ENCODE measurements at regions not wholly inside any gene's neighbourhood (a gene's known extent, or its start where the extent isn't known, plus 50 kb on each side); places are given as distances from the start of the nearest gene placed in this dataset.
"Not testable (repeated sequence)": the region's sequence is repeated elsewhere in the genome, so short reads cannot be mapped to it uniquely, and the experiment has no call there.

- no peak overlapping the region for H3K4me3 ChIP-seq (ENCODE audit: low read depth, low read length)
- DNase-seq (ENCODE audit: low read depth), result no peak
- TF ChIP-seq CTCF (IDR thresholded peaks at IDR 0.05; ENCODE audit: control insufficient read depth, extremely low read depth, insufficient read depth), result no peak
Observed at GRCh38 chr6:6981681-6982322, 126.0 kb upstream of the RREB1 start.

GRCh38 chr6:6982663-6983062 lies 125.1 kb upstream of the RREB1 start:
- H3K4me3 ChIP-seq (ENCODE audit: low read depth, low read length), result no peak overlapping the region
- DNase-seq (ENCODE audit: low read depth), result no peak
- no peak for TF ChIP-seq CTCF (IDR thresholded peaks at IDR 0.05; ENCODE audit: control insufficient read depth, extremely low read depth, insufficient read depth)

- TF ChIP-seq CTCF (IDR thresholded peaks at IDR 0.05; ENCODE audit: control insufficient read depth, extremely low read depth, insufficient read depth), result no peak
- no peak for DNase-seq (ENCODE audit: low read depth)
- no peak overlapping the region for H3K4me3 ChIP-seq (ENCODE audit: low read depth, low read length)
Observed at GRCh38 chr6:6984585-6985366, 123.0 kb upstream of the RREB1 start.

- H3K4me3 ChIP-seq (ENCODE audit: low read depth, low read length), result no peak overlapping the region
- TF ChIP-seq CTCF (IDR thresholded peaks at IDR 0.05; ENCODE audit: control insufficient read depth, extremely low read depth, insufficient read depth), result no peak
- DNase-seq (ENCODE audit: low read depth), result no peak
Observed at GRCh38 chr6:6986344-6986743, 121.4 kb upstream of the RREB1 start.

- no peak for TF ChIP-seq CTCF (IDR thresholded peaks at IDR 0.05; ENCODE audit: control insufficient read depth, extremely low read depth, insufficient read depth)
- no peak for DNase-seq (ENCODE audit: low read depth)
- H3K4me3 ChIP-seq (ENCODE audit: low read depth, low read length), result no peak overlapping the region
Observed at GRCh38 chr6:6987749-6988148, 120.0 kb upstream of the RREB1 start.

- H3K4me3 ChIP-seq (ENCODE audit: low read depth, low read length); DNase-seq (ENCODE audit: low read depth): not testable (repeated sequence)
Observed at GRCh38 chr6:6990059-6990458, 117.7 kb upstream of the RREB1 start.

- DNase-seq (ENCODE audit: low read depth), result no peak
- no peak for TF ChIP-seq CTCF (IDR thresholded peaks at IDR 0.05; ENCODE audit: control insufficient read depth, extremely low read depth, insufficient read depth)
- no peak overlapping the region for H3K4me3 ChIP-seq (ENCODE audit: low read depth, low read length)
Observed at GRCh38 chr6:6993503-6994237, 114.1 kb upstream of the RREB1 start.

Data from LNCaP clone FGC (cell line).